Mesenchymal stem cell (in vitro differentiated cells and primary cell): ENCODE measurements at regions not wholly inside any gene's neighbourhood (a gene's known extent, or its start where the extent isn't known, plus 50 kb on each side); places are given as distances from the start of the nearest gene placed in this dataset. TPM values are rescaled to one million over a fixed set of nuclear protein-coding genes. Genes with fewer than 3 reads are reported as not detected.
"Not testable (repeated sequence)": the region's sequence is repeated elsewhere in the genome, so short reads cannot be mapped to it uniquely, and the experiment has no call there.

ENCODE experiments used
- DNase-seq: peaks from one replicate; pipeline ENCODE4 v3.0.0-alpha.2; 2013
- H2AFZ ChIP-seq: one replicate; pipeline ENCODE4 v1.6.1; 2013; ENCODE audit warnings: low read depth, mild to moderate bottlenecking, control low read depth, inconsistent platforms, low read length, moderate library complexity
- H2AK5ac ChIP-seq: 2 replicates; pipeline ENCODE4 v1.6.1; 2013; ENCODE audit warnings: low read length, moderate library complexity, mild to moderate bottlenecking, inconsistent platforms; ENCODE audit not compliant: severe bottlenecking
- H2BK120ac ChIP-seq: one replicate; pipeline ENCODE4 v1.6.1; 2013; ENCODE audit warnings: low read depth, mild to moderate bottlenecking, inconsistent platforms, low read length, moderate library complexity
- H2BK12ac ChIP-seq, 2 experiments: one replicate each; pipeline ENCODE4 v1.6.1; 2013; ENCODE audit warnings: inconsistent platforms in 2 of 2, low read length in 2 of 2, mild to moderate bottlenecking in 2 of 2, moderate library complexity in 2 of 2, control low read depth in 1 of 2
- H2BK15ac ChIP-seq: one replicate; pipeline ENCODE4 v1.6.1; 2013; ENCODE audit warnings: mild to moderate bottlenecking, low read depth, inconsistent platforms; ENCODE audit not compliant: poor library complexity, severe bottlenecking
- H2BK5ac ChIP-seq: 2 replicates; pipeline ENCODE4 v1.6.1; 2013; ENCODE audit warnings: low read depth, mild to moderate bottlenecking, low read length, control low read depth, inconsistent platforms; ENCODE audit not compliant: poor library complexity, severe bottlenecking
- H3K14ac ChIP-seq, 2 experiments: one replicate each; pipeline ENCODE4 v1.6.1; 2013; ENCODE audit warnings: inconsistent platforms in 2 of 2, low read length in 2 of 2, control low read depth in 1 of 2, mild to moderate bottlenecking in 1 of 2, moderate library complexity in 1 of 2
- H3K18ac ChIP-seq, 2 experiments: one replicate each; pipeline ENCODE4 v1.6.1; 2013; ENCODE audit warnings: inconsistent platforms in 2 of 2, low read length in 2 of 2, control low read depth in 1 of 2, low read depth in 1 of 2, mild to moderate bottlenecking in 1 of 2
- H3K23ac ChIP-seq, 2 experiments: one replicate each; pipeline ENCODE4 v1.6.1; 2013; ENCODE audit warnings: inconsistent platforms in 2 of 2, low read length in 2 of 2, mild to moderate bottlenecking in 2 of 2, moderate library complexity in 2 of 2, control low read depth in 1 of 2
- H3K27ac ChIP-seq: 2 replicates; pipeline ENCODE4 v1.5.1; 2013; ENCODE audit warnings: mild to moderate bottlenecking, moderate library complexity, low read length, control low read depth, inconsistent platforms; ENCODE audit not compliant: poor library complexity, severe bottlenecking
- H3K27me3 ChIP-seq, 2 experiments: 2 replicates each; pipeline versions ENCODE4 v1.6.1 to v1.7.0; 2013; ENCODE audit warnings: low read length in 2 of 2, mild to moderate bottlenecking in 2 of 2, moderate library complexity in 2 of 2, control low read depth in 1 of 2, inconsistent platforms in 1 of 2; ENCODE audit not compliant: control insufficient read depth in 1 of 2, insufficient read depth in 1 of 2
- H3K36me3 ChIP-seq, 2 experiments: 2 replicates each; pipeline versions ENCODE4 v1.6.1 to v1.7.0; 2013; ENCODE audit warnings: low read length in 2 of 2, control low read depth in 1 of 2, inconsistent platforms in 1 of 2, low read depth in 1 of 2, mild to moderate bottlenecking in 1 of 2; ENCODE audit not compliant: insufficient read depth in 2 of 2, control insufficient read depth in 1 of 2
- H3K4ac ChIP-seq, 2 experiments: one replicate each; pipeline ENCODE4 v1.6.1; 2013; ENCODE audit warnings: inconsistent platforms in 2 of 2, low read length in 2 of 2, mild to moderate bottlenecking in 2 of 2, moderate library complexity in 2 of 2, control low read depth in 1 of 2, low read depth in 1 of 2
- H3K4me1 ChIP-seq: 2 replicates; pipeline ENCODE4 v1.6.1; 2013; ENCODE audit warnings: low read depth, low read length, control low read depth; ENCODE audit not compliant: control insufficient read depth, insufficient read depth
- H3K4me2 ChIP-seq: 2 replicates; pipeline ENCODE4 v1.6.1; 2013; ENCODE audit warnings: low read length, mild to moderate bottlenecking, inconsistent platforms; ENCODE audit not compliant: poor library complexity, severe bottlenecking
- H3K4me3 ChIP-seq, 2 experiments: 2 replicates each; pipeline versions ENCODE4 v1.5.1 to v1.7.0; 2013; ENCODE audit warnings: low read length in 2 of 2, mild to moderate bottlenecking in 2 of 2, control low read depth in 1 of 2, low read depth in 1 of 2; ENCODE audit not compliant: insufficient read depth in 1 of 2
- H3K79me1 ChIP-seq: replicated peaks from 2 replicates; pipeline ENCODE4 v1.6.1; 2013; ENCODE audit warnings: mild to moderate bottlenecking, control low read depth, low read length, inconsistent platforms; ENCODE audit not compliant: poor library complexity, severe bottlenecking
- H3K9ac ChIP-seq: 2 replicates; pipeline ENCODE4 v1.7.0; 2013; ENCODE audit warnings: mild to moderate bottlenecking, low read length, moderate library complexity
- H3K9me3 ChIP-seq: 2 replicates; pipeline ENCODE4 v1.7.0; 2013; ENCODE audit warnings: mild to moderate bottlenecking, low read length; ENCODE audit not compliant: control insufficient read depth
- H4K8ac ChIP-seq: one replicate; pipeline ENCODE4 v1.6.1; 2013; ENCODE audit warnings: inconsistent platforms, mild to moderate bottlenecking, low read length, moderate library complexity
- H4K91ac ChIP-seq: one replicate; pipeline ENCODE4 v1.6.1; 2013; ENCODE audit warnings: mild to moderate bottlenecking, low read length, inconsistent platforms
- WGBS: methylation state at CpG from one replicate; pipeline ENCODE4 v1.1.7; 2013; ENCODE audit warnings: mixed read lengths; 5-methylcytosine and 5-hydroxymethylcytosine counted together
- small RNA-seq: library from polyadenylated mRNA; stranded (forward); fragments of <200 nt; extraction: miRNeasy Mini kit (QIAGEN cat#:217004); gene quantifications from one replicate; pipeline ENCODE3, GENCODE V24; 2013; ENCODE audit warnings: low read depth

- H3K4ac ChIP-seq, H4K91ac ChIP-seq, H3K9me3 ChIP-seq, H3K4me1 ChIP-seq, H3K79me1 ChIP-seq, H2BK5ac ChIP-seq, H2BK120ac ChIP-seq, DNase-seq, H2BK12ac ChIP-seq, H2BK15ac ChIP-seq, H3K27me3 ChIP-seq, H3K4me3 ChIP-seq, H4K8ac ChIP-seq, H2AK5ac ChIP-seq, H3K14ac ChIP-seq, H3K36me3 ChIP-seq, H2AFZ ChIP-seq, H3K23ac ChIP-seq, H3K27ac ChIP-seq, H3K4me2 ChIP-seq, H3K9ac ChIP-seq, H3K18ac ChIP-seq: not testable (repeated sequence)
- WGBS = 48% methylated on average over 4 of the region's 4 CpGs
Measured at GRCh38 chr6:27194453-27194852, 53.0 kb upstream of the PRSS16 start.

GRCh38 chr6:27195547-27195946, 52.0 kb upstream of the PRSS16 start:
- WGBS = 91% methylated on average over 2 of the region's 3 CpGs
- H3K4me1 ChIP-seq, DNase-seq: not testable (repeated sequence)

More at GRCh38 chr6:27195547-27195946, 52.0 kb upstream of the PRSS16 start:
- H2AFZ ChIP-seq, H2AK5ac ChIP-seq, H3K36me3 ChIP-seq, H3K4me2 ChIP-seq, H3K27ac ChIP-seq, H3K27me3 ChIP-seq, H4K8ac ChIP-seq, H2BK120ac ChIP-seq, H2BK15ac ChIP-seq, H3K23ac ChIP-seq, H3K4ac ChIP-seq, H3K14ac ChIP-seq, H2BK12ac ChIP-seq, H3K79me1 ChIP-seq, H3K18ac ChIP-seq, H2BK5ac ChIP-seq, H3K9ac ChIP-seq, H3K4me3 ChIP-seq, H4K91ac ChIP-seq, H3K9me3 ChIP-seq: not testable (repeated sequence)

Small RNA genes lying in the stretch of these regions (small RNA-seq; reads per million reads assigned to genes)
- gene MIR3143 (2.6 reads per million), gene RNU2-62P (not detected)
